ENCODE measurements at regions not wholly inside any gene's neighbourhood (a gene's known extent, or its start where the extent isn't known, plus 50 kb on each side); places are given as distances from the start of the nearest gene placed in this dataset.

- H3K9me3 ChIP-seq, result no peaks in the 10 kb centered on the region
- H3K36me3 ChIP-seq, result no peaks in the 10 kb centered on the region
- no peak overlapping the region for H3K27ac ChIP-seq
- no peaks in the 10 kb centered on the region for H3K27me3 ChIP-seq
- DNase-seq (ENCODE audit: low spot score in 2 of 2), result no peak
- 75 to 76% methylated on average over 4 of the region's 4 CpGs for WGBS, 2 donors
- no peaks in the 10 kb centered on the region for H3K4me1 ChIP-seq
- H3K4me3 ChIP-seq, result no peak overlapping the region
- TF ChIP-seq EP300 (IDR thresholded peaks at IDR 0.05) (no peak), CTCF (IDR thresholded peaks at IDR 0.05) (no peak), POLR2A (IDR thresholded peaks at IDR 0.05) (no peak)
Observed at GRCh38 chr13:73894995-73895571, 239.1 kb downstream of the KLF12 start.

- Histone ChIP-seq H3K27me3 (no peaks in the 10 kb centered on the region), H3K36me3 (no peaks in the 10 kb centered on the region), H3K9me3 (no peaks in the 10 kb centered on the region), H3K27ac (no peak overlapping the region), H3K4me1 (no peaks in the 10 kb centered on the region), H3K4me3 (no peak overlapping the region)
- DNase-seq (ENCODE audit: low spot score in 2 of 2), result no peak
- WGBS, 2 donors, result 80% methylated on average over 5 of the region's 5 CpGs
- TF ChIP-seq POLR2A (IDR thresholded peaks at IDR 0.05), result no peak
Observed at GRCh38 chr13:73893833-73894232, 240.4 kb downstream of the KLF12 start.

- DNase-seq (ENCODE audit: low spot score in 2 of 2), result no peak
- TF ChIP-seq EP300 (IDR thresholded peaks at IDR 0.05) (no peak), POLR2A (IDR thresholded peaks at IDR 0.05) (no peak), CTCF (IDR thresholded peaks at IDR 0.05) (no peak)
- no peak overlapping the region for H3K4me3 ChIP-seq
- H3K27me3 ChIP-seq, result no peaks in the 10 kb centered on the region
- H3K9me3 ChIP-seq, result no peaks in the 10 kb centered on the region
- H3K27ac ChIP-seq, result no peak overlapping the region
- no peaks in the 10 kb centered on the region for H3K36me3 ChIP-seq
- H3K4me1 ChIP-seq, result no peaks in the 10 kb centered on the region
- 44 to 57% methylated on average over 1 of the region's 1 CpG for WGBS, 2 donors
Observed at GRCh38 chr13:73891805-73892204, 242.4 kb downstream of the KLF12 start.

- TF ChIP-seq POLR2A (IDR thresholded peaks at IDR 0.05), result no peak
- no peak for TF ChIP-seq CTCF (IDR thresholded peaks at IDR 0.05)
- no peak for TF ChIP-seq EP300 (IDR thresholded peaks at IDR 0.05)
Observed at GRCh38 chr13:73883162-73883561, 251.0 kb downstream of the KLF12 start.

GRCh38 chr13:73880365-73880764 lies 253.8 kb downstream of the KLF12 start:
- WGBS, 2 donors, result 77 to 78% methylated on average over 3 of the region's 3 CpGs
- Histone ChIP-seq H3K9me3 (peaks cover 0 to 3% (median 0%) of the 10 kb centered on the region in 4 donors), H3K4me1 (no peaks in the 10 kb centered on the region), H3K27ac (no peak overlapping the region), H3K36me3 (no peaks in the 10 kb centered on the region), H3K4me3 (no peak overlapping the region), H3K27me3 (no peaks in the 10 kb centered on the region)
- DNase-seq (ENCODE audit: low spot score in 2 of 2), result no peak
- TF ChIP-seq POLR2A (IDR thresholded peaks at IDR 0.05), result no peak
- no peak for TF ChIP-seq CTCF (IDR thresholded peaks at IDR 0.05)
- TF ChIP-seq EP300 (IDR thresholded peaks at IDR 0.05), result no peak

More at GRCh38 chr13:73883162-73883561, 251.0 kb downstream of the KLF12 start:
- no peak overlapping the region for H3K4me3 ChIP-seq
- no peaks in the 10 kb centered on the region for H3K27me3 ChIP-seq
- 49 to 61% methylated on average over 5 of the region's 5 CpGs for WGBS, 2 donors
- no peaks in the 10 kb centered on the region for H3K4me1 ChIP-seq
- H3K36me3 ChIP-seq, result no peaks in the 10 kb centered on the region
- DNase-seq (ENCODE audit: low spot score in 2 of 2), result no peak
- H3K27ac ChIP-seq, result no peak overlapping the region
- no peaks in the 10 kb centered on the region for H3K9me3 ChIP-seq
